Uterus (tissue), 3 donors: ENCODE measurements at regions not wholly inside any gene's neighbourhood (a gene's known extent, or its start where the extent isn't known, plus 50 kb on each side); places are given as distances from the start of the nearest gene placed in this dataset.

ENCODE experiments used
- DNase-seq, 2 donors: peaks; one replicate each; pipeline ENCODE4 v3.0.0-alpha.2; 2019 to 2020
- H3K27ac ChIP-seq, 2 donors: fragments of 200-600 bp; sonication (generic); 1 replicate in 1 of 2; 2 replicates in 1 of 2; pipeline ENCODE4 v1.5.1; 2016 to 2018
- H3K27me3 ChIP-seq, 2 donors: fragments of 200-600 bp; sonication (generic); one replicate each; pipeline ENCODE4 v1.5.1; 2018 to 2019; ENCODE audit warnings: control low read depth in 1 of 2
- H3K36me3 ChIP-seq, 2 donors: fragments of 200-600 bp; sonication (generic); one replicate each; pipeline ENCODE4 v1.5.1; 2019; ENCODE audit warnings: control low read depth in 1 of 2
- H3K4me1 ChIP-seq, 2 donors: fragments of 200-600 bp; sonication (generic); one replicate each; pipeline ENCODE4 v1.5.1; 2018 to 2019; ENCODE audit warnings: control low read depth in 1 of 2
- H3K4me3 ChIP-seq, 2 donors: fragments of 200-600 bp; sonication (generic); 1 replicate in 1 of 2; 2 replicates in 1 of 2; pipeline ENCODE4 v1.5.1; 2018 to 2019; ENCODE audit warnings: mild to moderate bottlenecking in 1 of 2
- H3K9me3 ChIP-seq, 2 donors: fragments of 200-600 bp; sonication (generic); one replicate each; pipeline ENCODE4 v1.5.1; 2019; ENCODE audit warnings: control low read depth in 1 of 2
- POLR2A ChIP-seq, 2 donors: fragments of 450-650 bp; IDR thresholded peaks; one replicate each; pipeline ENCODE4 v1.6.1; 2016; ENCODE audit warnings: antibody characterized with exemption in 2 of 2, mild to moderate bottlenecking in 1 of 2, moderate library complexity in 1 of 2
- intact Hi-C: fragments of 100-400 bp; cut with DNase I; formaldehyde crosslinking; loops from one replicate; pipeline ENCODE4 v1.15.1; 2023; ENCODE audit warnings: low total_unique reads
- TF ChIP-seq, protein P1 (sequence below), 4 experiments: fragments of 200-600 bp in 2 of 4; fragments of 450-650 bp in 2 of 4; sonication (generic) in 2 of 4; IDR thresholded peaks; one replicate each; pipeline ENCODE4 v1.5.1; 2016 to 2019; ENCODE audit warnings: antibody characterized with exemption in 4 of 4, mild to moderate bottlenecking in 2 of 4, moderate library complexity in 1 of 4
- donor health status: DM: yes; HTN: yes; CAD: no.

DNA sequence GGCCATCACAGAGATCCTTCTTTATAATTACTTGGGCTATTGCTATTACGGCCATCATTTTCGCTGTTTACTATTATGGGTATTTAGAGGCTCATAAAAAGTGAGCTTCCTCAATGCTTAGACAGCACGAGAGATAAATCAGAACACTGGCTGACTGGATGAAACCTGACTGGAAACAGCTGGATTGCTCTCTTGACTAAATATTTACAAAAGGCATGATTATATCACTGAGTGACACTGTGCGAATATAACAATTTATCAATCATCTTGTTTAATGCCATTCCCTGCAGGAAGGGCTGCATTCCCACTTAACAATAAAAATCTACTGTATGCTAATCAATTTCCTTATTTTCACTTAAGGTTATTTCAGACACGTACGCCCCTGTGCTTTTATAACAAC lies 260.1 kb upstream of the ARID1B start:
- Histone ChIP-seq H3K4me3 (no peak overlapping the region), H3K27me3 (no peaks in the 10 kb centered on the region), H3K4me1 (no peaks in the 10 kb centered on the region), H3K9me3 (no peaks in the 10 kb centered on the region), H3K36me3 (no peaks in the 10 kb centered on the region), H3K27ac (no peak overlapping the region)
- TF ChIP-seq, protein P1, sequence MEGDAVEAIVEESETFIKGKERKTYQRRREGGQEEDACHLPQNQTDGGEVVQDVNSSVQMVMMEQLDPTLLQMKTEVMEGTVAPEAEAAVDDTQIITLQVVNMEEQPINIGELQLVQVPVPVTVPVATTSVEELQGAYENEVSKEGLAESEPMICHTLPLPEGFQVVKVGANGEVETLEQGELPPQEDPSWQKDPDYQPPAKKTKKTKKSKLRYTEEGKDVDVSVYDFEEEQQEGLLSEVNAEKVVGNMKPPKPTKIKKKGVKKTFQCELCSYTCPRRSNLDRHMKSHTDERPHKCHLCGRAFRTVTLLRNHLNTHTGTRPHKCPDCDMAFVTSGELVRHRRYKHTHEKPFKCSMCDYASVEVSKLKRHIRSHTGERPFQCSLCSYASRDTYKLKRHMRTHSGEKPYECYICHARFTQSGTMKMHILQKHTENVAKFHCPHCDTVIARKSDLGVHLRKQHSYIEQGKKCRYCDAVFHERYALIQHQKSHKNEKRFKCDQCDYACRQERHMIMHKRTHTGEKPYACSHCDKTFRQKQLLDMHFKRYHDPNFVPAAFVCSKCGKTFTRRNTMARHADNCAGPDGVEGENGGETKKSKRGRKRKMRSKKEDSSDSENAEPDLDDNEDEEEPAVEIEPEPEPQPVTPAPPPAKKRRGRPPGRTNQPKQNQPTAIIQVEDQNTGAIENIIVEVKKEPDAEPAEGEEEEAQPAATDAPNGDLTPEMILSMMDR (IDR thresholded peaks at IDR 0.05): no peak
- TF ChIP-seq POLR2A (IDR thresholded peaks at IDR 0.05): no peak
- no peak for DNase-seq
- intact Hi-C loops: no loop called here

DNA sequence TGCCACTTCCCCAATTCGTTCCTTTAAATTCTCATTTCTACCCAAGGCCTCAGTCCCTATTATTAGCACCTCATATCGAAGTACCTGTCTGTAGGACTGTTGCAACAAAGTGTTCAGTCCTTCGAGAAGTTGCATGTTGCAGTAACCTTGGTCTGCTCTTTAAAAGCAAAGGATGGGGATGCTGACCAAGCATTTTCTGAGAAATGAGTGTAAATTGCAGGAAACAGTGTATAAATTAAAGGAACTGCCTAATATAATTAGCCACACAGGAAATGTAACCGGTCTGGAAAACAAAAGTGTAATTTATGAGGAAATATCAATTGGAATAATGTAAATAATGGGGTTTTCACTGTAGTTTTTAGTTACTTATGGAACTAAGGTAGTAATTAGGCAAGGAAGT lies 261.9 kb upstream of the ARID1B start:
- no peaks in the 10 kb centered on the region for H3K4me1 ChIP-seq
- H3K27me3 ChIP-seq: no peaks in the 10 kb centered on the region
- intact Hi-C loops: no loop called here
- no peak overlapping the region for H3K27ac ChIP-seq
- H3K36me3 ChIP-seq: no peaks in the 10 kb centered on the region
- no peaks in the 10 kb centered on the region for H3K9me3 ChIP-seq
- H3K4me3 ChIP-seq: no peak overlapping the region
- TF ChIP-seq POLR2A (IDR thresholded peaks at IDR 0.05): no peak
- TF ChIP-seq, protein P1 (IDR thresholded peaks at IDR 0.05): no peak
- no peak for DNase-seq

DNA sequence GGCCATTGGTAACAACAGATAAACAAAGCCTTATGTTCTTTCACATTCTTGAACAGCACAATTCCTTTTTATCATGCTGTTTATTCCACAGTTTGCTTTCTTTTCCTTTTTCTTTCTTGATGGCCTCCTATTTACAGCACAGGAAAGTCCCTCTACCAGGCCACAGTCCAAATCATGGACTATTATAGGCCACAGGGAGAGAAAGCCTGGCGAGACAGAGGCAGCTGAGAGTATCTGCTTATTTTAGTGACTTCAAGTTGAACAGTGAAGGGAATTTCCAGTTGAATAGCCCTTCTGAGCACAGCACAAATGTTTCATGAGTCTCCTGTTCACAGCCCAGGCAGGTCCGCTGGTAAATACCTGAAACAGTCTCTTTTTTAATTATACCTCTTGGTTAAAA lies 263.7 kb upstream of the ARID1B start:
- H3K27me3 ChIP-seq: no peaks in the 10 kb centered on the region
- H3K4me1 ChIP-seq: no peaks in the 10 kb centered on the region
- H3K9me3 ChIP-seq: no peaks in the 10 kb centered on the region
- H3K36me3 ChIP-seq: no peaks in the 10 kb centered on the region
- H3K4me3 ChIP-seq: no peak overlapping the region
- TF ChIP-seq, protein P1 (IDR thresholded peaks at IDR 0.05): no peak
- TF ChIP-seq POLR2A (IDR thresholded peaks at IDR 0.05): no peak
- no peak overlapping the region for H3K27ac ChIP-seq
- intact Hi-C loops: no loop called here
- no peak for DNase-seq

DNA sequence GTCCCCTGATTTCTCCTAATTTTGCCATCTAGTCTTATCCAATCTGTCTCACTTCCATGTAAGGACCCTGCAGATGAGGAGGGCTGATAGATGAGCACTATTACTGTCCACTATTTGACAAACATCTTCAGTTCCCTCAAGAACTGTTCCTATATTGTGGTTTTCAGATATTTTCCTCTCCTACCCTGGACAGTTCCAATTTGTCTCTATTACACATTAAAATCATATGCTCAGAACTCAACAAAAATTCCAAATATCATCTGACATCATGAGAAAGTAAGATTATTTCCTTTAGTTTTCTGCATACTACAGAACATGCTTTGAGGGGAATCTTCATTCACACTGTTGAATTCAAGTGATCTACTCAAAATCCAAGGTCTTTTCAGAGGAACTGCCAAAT lies 265.6 kb upstream of the ARID1B start:
- H3K4me3 ChIP-seq: no peak overlapping the region
- H3K9me3 ChIP-seq: no peaks in the 10 kb centered on the region
- no peak for DNase-seq
- H3K27me3 ChIP-seq: no peaks in the 10 kb centered on the region
- no peaks in the 10 kb centered on the region for H3K36me3 ChIP-seq
- intact Hi-C loops: no loop called here
- no peak overlapping the region for H3K27ac ChIP-seq
- TF ChIP-seq, protein P1 (IDR thresholded peaks at IDR 0.05): no peak
- no peak for TF ChIP-seq POLR2A (IDR thresholded peaks at IDR 0.05)
- H3K4me1 ChIP-seq: no peaks in the 10 kb centered on the region

DNA sequence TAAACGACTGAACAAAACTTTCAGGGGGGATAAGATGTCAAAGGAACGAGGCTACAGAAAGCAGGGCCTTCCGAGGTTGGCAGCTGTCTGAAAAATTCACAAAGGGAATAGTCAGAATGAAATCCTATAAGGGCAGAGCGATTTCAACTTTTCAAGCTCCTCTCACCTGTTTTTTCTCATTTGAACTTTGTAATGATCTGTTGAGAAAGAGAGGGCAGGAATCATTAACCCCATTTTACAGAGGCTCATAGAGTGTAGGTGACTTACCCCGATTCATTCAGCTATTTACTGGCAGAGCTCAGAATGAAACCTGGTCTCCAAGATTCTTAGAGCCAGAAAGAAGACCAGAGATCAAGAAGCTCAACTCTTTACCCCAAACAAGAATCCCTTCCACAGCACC lies 266.1 kb upstream of the ARID1B start:
- DNase-seq: no peak
- TF ChIP-seq, protein P1 (IDR thresholded peaks at IDR 0.05): no peak
- TF ChIP-seq POLR2A (IDR thresholded peaks at IDR 0.05): no peak
- Histone ChIP-seq H3K4me1 (no peaks in the 10 kb centered on the region), H3K36me3 (no peaks in the 10 kb centered on the region), H3K27ac (no peak overlapping the region), H3K4me3 (no peak overlapping the region), H3K9me3 (no peaks in the 10 kb centered on the region), H3K27me3 (no peaks in the 10 kb centered on the region)
- intact Hi-C loops: no loop called here
